PC-3 (cell line): ENCODE measurements at regions not wholly inside any gene's neighbourhood (a gene's known extent, or its start where the extent isn't known, plus 50 kb on each side); places are given as distances from the start of the nearest gene placed in this dataset.

Experiments
- ATAC-seq: fragments of 200-7000 bp; cut with Tn5 transposase; 2 replicates; pipeline ENCODE4 v1.9.1; 2020; ENCODE audit warnings: mild to moderate bottlenecking, moderate library complexity
- BruUV-seq: library from RNA; stranded (reverse); fragments of 400-500 nt; replicated peaks from 2 replicates; lab custom pipeline; 2021; lab: Mats Ljungman, UMichigan
- CTCF ChIA-PET: fragments of 300-600 bp; sonication (Branson Sonifier 250); formaldehyde crosslinking; loops from one replicate; lab custom pipeline; 2022; ENCODE audit warnings: antibody characterized with exemption; lab: Charles Lee
- POLR2A ChIA-PET: fragments of 300-600 bp; sonication (Branson Sonifier 250); formaldehyde crosslinking; loops from one replicate; lab custom pipeline; 2022; ENCODE audit warnings: antibody characterized with exemption; ENCODE audit not compliant: unreplicated experiment; lab: Charles Lee
- DNase-seq: peaks from one replicate; pipeline ENCODE4 v3.0.0-alpha.2; 2015
- H2AFZ ChIP-seq: fragments of 300-600 bp; sonication (generic); 2 replicates; pipeline ENCODE4 v1.6.0; 2016; ENCODE audit warnings: antibody characterized with exemption, low read length
- H3F3A ChIP-seq: fragments of 300-600 bp; sonication (generic); one replicate; pipeline ENCODE4 v1.6.0; 2017; ENCODE audit warnings: antibody characterized with exemption, low read length, control low read depth, mild to moderate bottlenecking; ENCODE audit not compliant: unreplicated experiment
- H3K27ac ChIP-seq: fragments of 300-600 bp; sonication (generic); 2 replicates; pipeline ENCODE4 v1.5.1; 2016; ENCODE audit warnings: mild to moderate bottlenecking, low read length
- H3K27me3 ChIP-seq: fragments of 300-600 bp; sonication (generic); 2 replicates; pipeline ENCODE4 v1.6.1; 2016; ENCODE audit warnings: low read length, mixed read lengths
- H3K36me3 ChIP-seq: fragments of 300-600 bp; sonication (generic); 2 replicates; pipeline ENCODE4 v1.6.1; 2016; ENCODE audit warnings: low read depth, mixed run types, low read length, mixed read lengths
- H3K4me1 ChIP-seq: fragments of 300-600 bp; sonication (generic); 2 replicates; pipeline ENCODE4 v1.5.1; 2016; ENCODE audit warnings: low read length; ENCODE audit not compliant: insufficient read depth
- H3K4me2 ChIP-seq: fragments of 300-600 bp; sonication (generic); 2 replicates; pipeline ENCODE4 v1.6.0; 2016; ENCODE audit warnings: low read length
- H3K4me3 ChIP-seq: fragments of 300-600 bp; sonication (generic); 2 replicates; pipeline ENCODE4 v1.5.1; 2016; ENCODE audit warnings: mild to moderate bottlenecking, low read length, mixed read lengths
- H3K79me2 ChIP-seq: fragments of 300-600 bp; sonication (generic); 2 replicates; pipeline ENCODE4 v1.6.1; 2017; ENCODE audit warnings: low read length, mixed read lengths
- H3K9ac ChIP-seq: fragments of 300-600 bp; sonication (generic); 2 replicates; pipeline ENCODE4 v1.6.0; 2016; ENCODE audit warnings: mild to moderate bottlenecking, low read length
- H3K9me2 ChIP-seq: fragments of 300-600 bp; sonication (generic); replicated peaks from 2 replicates; pipeline ENCODE4 v1.6.1; 2016; ENCODE audit warnings: mixed run types, low read length, mixed read lengths
- H3K9me3 ChIP-seq: fragments of 300-600 bp; sonication (generic); 2 replicates; pipeline ENCODE4 v1.6.1; 2016; ENCODE audit warnings: low read length, mixed read lengths
- H4K20me1 ChIP-seq: fragments of 300-600 bp; sonication (generic); 2 replicates; pipeline ENCODE4 v1.6.1; 2016; ENCODE audit warnings: low read length, mixed read lengths
- CTCF ChIP-seq: fragments of 300-600 bp; sonication (generic); conservative IDR thresholded peaks from 2 replicates; pipeline ENCODE4 v1.5.1; 2017; ENCODE audit warnings: antibody characterized with exemption, low read depth, mild to moderate bottlenecking, low read length
- EZH2 ChIP-seq: fragments of 300-600 bp; sonication (generic); IDR thresholded peaks from one replicate; pipeline ENCODE4 v1.6.1; 2017; ENCODE audit warnings: antibody characterized with exemption, mild to moderate bottlenecking, low read length; ENCODE audit not compliant: unreplicated experiment
- EZH2phosphoT487 ChIP-seq: fragments of 300-600 bp; sonication (generic); IDR thresholded peaks from 2 replicates; pipeline ENCODE4 v1.6.1; 2018; ENCODE audit warnings: mild to moderate bottlenecking, antibody characterized with exemption, low read length, borderline replicate concordance
- intact Hi-C: fragments of 100-400 bp; cut with micrococcal nuclease; formaldehyde crosslinking; loops from 2 replicates; pipeline ENCODE4 v1.9.0; 2023

- no peak overlapping the region for H3K9ac ChIP-seq
- no peak overlapping the region for H2AFZ ChIP-seq
- POLR2A ChIA-PET: no interaction called here
- no peaks in the 10 kb centered on the region for H4K20me1 ChIP-seq
- CTCF ChIA-PET: no interaction called here
- BruUV-seq: no TSS peak
- no peaks in the 10 kb centered on the region for H3K36me3 ChIP-seq
- H3F3A ChIP-seq: no peaks in the 10 kb centered on the region
- H3K27me3 ChIP-seq: no peaks in the 10 kb centered on the region
- H3K4me1 ChIP-seq: no peaks in the 10 kb centered on the region
- ATAC-seq (no peak), DNase-seq (no peak)
- TF ChIP-seq CTCF: no peak
- TF ChIP-seq EZH2: no peak
- no peak for TF ChIP-seq EZH2phosphoT487
- H3K4me3 ChIP-seq: no peak overlapping the region
- H3K27ac ChIP-seq: no peak overlapping the region
- no peaks in the 10 kb centered on the region for H3K79me2 ChIP-seq
- intact Hi-C loops: no loop called here
- H3K4me2 ChIP-seq: no peak overlapping the region
- no peaks in the 10 kb centered on the region for H3K9me2 ChIP-seq
- H3K9me3 ChIP-seq: no peaks in the 10 kb centered on the region
Observed at GRCh38 chr2:8378016-8378810, 303.6 kb upstream of the ID2 start.

GRCh38 chr2:8379128-8379527 lies 302.7 kb upstream of the ID2 start:
- no peak for DNase-seq
- no peak for ATAC-seq
- no TSS peak for BruUV-seq
- TF ChIP-seq EZH2 (no peak), EZH2phosphoT487 (no peak), CTCF (no peak)
- Histone ChIP-seq H4K20me1 (no peaks in the 10 kb centered on the region), H3K4me3 (no peak overlapping the region), H3K9ac (no peak overlapping the region), H3F3A (no peaks in the 10 kb centered on the region), H3K9me3 (no peaks in the 10 kb centered on the region), H3K4me1 (no peaks in the 10 kb centered on the region), H3K4me2 (no peak overlapping the region), H3K27me3 (no peaks in the 10 kb centered on the region), H2AFZ (no peak overlapping the region), H3K9me2 (no peaks in the 10 kb centered on the region), H3K79me2 (no peaks in the 10 kb centered on the region), H3K27ac (no peak overlapping the region), H3K36me3 (no peaks in the 10 kb centered on the region)
- ChIA-PET CTCF (no interaction called here), POLR2A (no interaction called here)
- intact Hi-C loops: no loop called here

GRCh38 chr2:8379549-8379948 lies 302.3 kb upstream of the ID2 start:
- Histone ChIP-seq H3K4me2 (no peak overlapping the region), H3K9ac (no peak overlapping the region), H3K27ac (no peak overlapping the region), H3K36me3 (no peaks in the 10 kb centered on the region), H3K79me2 (no peaks in the 10 kb centered on the region), H2AFZ (no peak overlapping the region), H3K4me3 (no peak overlapping the region), H3K27me3 (no peaks in the 10 kb centered on the region), H3K4me1 (no peaks in the 10 kb centered on the region), H3K9me2 (no peaks in the 10 kb centered on the region), H3K9me3 (no peaks in the 10 kb centered on the region), H4K20me1 (no peaks in the 10 kb centered on the region), H3F3A (no peaks in the 10 kb centered on the region)
- BruUV-seq: no TSS peak
- no peak for ATAC-seq
- POLR2A ChIA-PET: no interaction called here
- CTCF ChIA-PET: no interaction called here
- intact Hi-C loops: no loop called here
- DNase-seq: no peak
- TF ChIP-seq EZH2phosphoT487: no peak
- no peak for TF ChIP-seq CTCF
- TF ChIP-seq EZH2: no peak
